Trophoblast cell (in vitro differentiated cells and primary cell): ENCODE measurements at regions not wholly inside any gene's neighbourhood (a gene's known extent, or its start where the extent isn't known, plus 50 kb on each side); places are given as distances from the start of the nearest gene placed in this dataset.

Experiments
- DNase-seq, 2 donors: peaks; one replicate each; pipeline ENCODE4 v3.0.0-alpha.2; 2016
- H2AFZ ChIP-seq: 2 replicates; pipeline ENCODE4 v1.6.1; 2013; ENCODE audit warnings: low read length, moderate library complexity, mild to moderate bottlenecking; ENCODE audit not compliant: insufficient read depth, poor library complexity
- H2AK5ac ChIP-seq: 2 replicates; pipeline ENCODE4 v1.6.1; 2013; ENCODE audit warnings: mild to moderate bottlenecking, low read length
- H2BK120ac ChIP-seq: 2 replicates; pipeline ENCODE4 v1.6.1; 2013; ENCODE audit warnings: low read length, mild to moderate bottlenecking, moderate library complexity; ENCODE audit not compliant: insufficient read depth, poor library complexity
- H2BK12ac ChIP-seq: 2 replicates; pipeline ENCODE4 v1.6.1; 2013; ENCODE audit warnings: mild to moderate bottlenecking, low read length, moderate library complexity
- H2BK5ac ChIP-seq: 2 replicates; pipeline ENCODE4 v1.6.1; 2013; ENCODE audit warnings: low read length, low read depth, moderate library complexity, mild to moderate bottlenecking; ENCODE audit not compliant: poor library complexity
- H3K14ac ChIP-seq: 2 replicates; pipeline ENCODE4 v1.6.1; 2013; ENCODE audit warnings: mild to moderate bottlenecking, low read length
- H3K18ac ChIP-seq: 2 replicates; pipeline ENCODE4 v1.6.1; 2013; ENCODE audit warnings: mild to moderate bottlenecking, low read length
- H3K23ac ChIP-seq: 2 replicates; pipeline ENCODE4 v1.6.1; 2013; ENCODE audit warnings: low read length
- H3K27ac ChIP-seq: 2 replicates; pipeline ENCODE4 v1.5.1; 2013; ENCODE audit warnings: low read depth, mild to moderate bottlenecking, inconsistent platforms, low read length, moderate library complexity
- H3K27me3 ChIP-seq: 2 replicates; pipeline ENCODE4 v1.6.1; 2013; ENCODE audit warnings: inconsistent platforms, mild to moderate bottlenecking, low read length, moderate library complexity; ENCODE audit not compliant: insufficient read depth
- H3K36me3 ChIP-seq, 2 experiments: 1 replicate in 1 of 2; 2 replicates in 1 of 2; pipeline ENCODE4 v1.6.1; 2013; ENCODE audit warnings: low read length in 2 of 2, mild to moderate bottlenecking in 2 of 2, moderate library complexity in 1 of 2; ENCODE audit not compliant: insufficient read depth in 2 of 2, control insufficient read depth in 1 of 2
- H3K4ac ChIP-seq: 2 replicates; pipeline ENCODE4 v1.6.1; 2013; ENCODE audit warnings: low read depth, mild to moderate bottlenecking, low read length, moderate library complexity
- H3K4me1 ChIP-seq, 2 experiments: 1 replicate in 1 of 2; 2 replicates in 1 of 2; pipeline ENCODE4 v1.6.1; 2013; ENCODE audit warnings: low read length in 2 of 2, mild to moderate bottlenecking in 2 of 2, moderate library complexity in 1 of 2; ENCODE audit not compliant: insufficient read depth in 2 of 2, control insufficient read depth in 1 of 2
- H3K4me2 ChIP-seq: 2 replicates; pipeline ENCODE4 v1.6.1; 2013; ENCODE audit warnings: inconsistent platforms, mild to moderate bottlenecking, low read length, moderate library complexity
- H3K4me3 ChIP-seq: 2 replicates; pipeline ENCODE4 v1.5.1; 2013; ENCODE audit warnings: mild to moderate bottlenecking, low read depth, low read length, inconsistent platforms
- H3K79me1 ChIP-seq: one replicate; pipeline ENCODE4 v1.6.1; 2013; ENCODE audit warnings: low read length
- H3K79me2 ChIP-seq: 2 replicates; pipeline ENCODE4 v1.6.1; 2013; ENCODE audit warnings: low read length, mild to moderate bottlenecking; ENCODE audit not compliant: control insufficient read depth, insufficient read depth, poor library complexity
- H3K9ac ChIP-seq: 2 replicates; pipeline ENCODE4 v1.6.1; 2013; ENCODE audit warnings: mild to moderate bottlenecking, low read length
- H3K9me3 ChIP-seq: 2 replicates; pipeline ENCODE4 v1.6.1; 2013; ENCODE audit warnings: low read depth, mild to moderate bottlenecking, control low read depth, inconsistent platforms, low read length; ENCODE audit not compliant: insufficient read depth
- H4K12ac ChIP-seq: 2 replicates; pipeline ENCODE4 v1.6.1; 2013; ENCODE audit warnings: low read depth, mild to moderate bottlenecking, low read length, moderate library complexity
- H4K8ac ChIP-seq: 2 replicates; pipeline ENCODE4 v1.6.1; 2013; ENCODE audit warnings: low read depth, mild to moderate bottlenecking, low read length, moderate library complexity
- H4K91ac ChIP-seq: one replicate; pipeline ENCODE4 v1.6.1; 2013; ENCODE audit warnings: low read depth, mild to moderate bottlenecking, low read length, moderate library complexity
- WGBS: extraction: QIAGEN DNeasy Blood & Tissue Kit; methylation state at CpG from one replicate; pipeline ENCODE4 v1.1.7; 2013; ENCODE audit warnings: missing lambda C conversion rate; ENCODE audit not compliant: insufficient read length, insufficient coverage; ENCODE audit errors: extremely low coverage; 5-methylcytosine and 5-hydroxymethylcytosine counted together

DNA sequence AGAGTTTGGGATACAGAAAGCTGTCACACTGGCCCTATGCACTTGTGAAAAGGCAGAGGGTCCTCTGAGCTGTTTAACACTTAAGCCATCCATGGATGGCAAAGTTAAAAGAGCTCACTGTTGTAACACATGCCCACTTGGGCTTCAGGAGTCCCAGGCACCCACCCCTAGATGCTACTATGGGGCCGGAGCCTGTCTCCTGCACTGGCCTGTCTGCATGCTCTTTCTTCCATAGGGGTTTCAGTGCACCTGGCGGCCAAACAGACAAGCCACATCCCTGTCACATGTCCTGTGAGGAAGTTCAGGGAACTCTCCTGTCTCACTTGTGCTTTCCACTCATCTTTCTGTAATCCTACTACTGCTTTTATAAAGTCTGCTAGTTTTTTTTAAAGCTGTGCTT lies 2586.0 kb downstream of the PCDH7 start:
- peaks cover 0 to 1% of the 10 kb centered on the region in 2 experiments for H3K4me1 ChIP-seq
- H2BK12ac ChIP-seq, result no peak overlapping the region
- H4K91ac ChIP-seq, result no peak overlapping the region
- H3K79me1 ChIP-seq, result peaks cover 2% of the 10 kb centered on the region
- no peak overlapping the region for H2AK5ac ChIP-seq
- no peak for DNase-seq
- H2AFZ ChIP-seq, result no peak overlapping the region
- no peak overlapping the region for H3K23ac ChIP-seq
- H3K9ac ChIP-seq, result no peak overlapping the region
- H3K4me3 ChIP-seq, result no peak overlapping the region
- H3K79me2 ChIP-seq, result no peaks in the 10 kb centered on the region
- no peaks in the 10 kb centered on the region for H3K36me3 ChIP-seq
- H3K4me2 ChIP-seq, result no peak overlapping the region
- no peak overlapping the region for H2BK5ac ChIP-seq
- H3K4ac ChIP-seq, result no peak overlapping the region
- H3K27me3 ChIP-seq, result no peaks in the 10 kb centered on the region
- H4K12ac ChIP-seq, result no peak overlapping the region
- WGBS, result no CpG with 5 or more reads among the region's 2 CpGs
- no peak overlapping the region for H3K27ac ChIP-seq
- H3K18ac ChIP-seq, result no peak overlapping the region
- H3K9me3 ChIP-seq, result no peaks in the 10 kb centered on the region
- no peak overlapping the region for H3K14ac ChIP-seq
- no peak overlapping the region for H2BK120ac ChIP-seq
- no peak overlapping the region for H4K8ac ChIP-seq

DNA sequence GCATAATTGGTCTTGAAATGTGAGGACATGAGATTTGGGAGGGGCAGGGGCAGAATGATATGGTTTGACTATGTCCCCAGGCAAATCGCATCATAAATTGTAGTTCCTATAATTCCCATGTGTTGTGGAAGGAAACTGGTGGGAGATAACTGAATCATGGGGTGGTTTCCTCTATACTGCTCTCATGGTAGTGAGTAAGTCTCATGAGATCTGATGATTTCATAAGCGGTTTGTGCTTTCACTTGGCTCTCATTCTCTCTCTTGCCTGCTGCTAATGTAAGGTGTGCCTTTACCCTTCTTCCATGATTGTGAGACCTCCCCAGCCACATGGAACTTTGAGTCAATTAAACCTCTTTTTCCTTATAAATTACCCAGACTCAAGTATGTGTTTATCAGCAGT lies 2595.9 kb downstream of the PCDH7 start:
- Histone ChIP-seq H4K12ac (no peak overlapping the region), H3K4me1 (no peaks in the 10 kb centered on the region), H3K14ac (no peak overlapping the region), H2BK5ac (no peak overlapping the region), H3K79me1 (no peaks in the 10 kb centered on the region), H3K9ac (no peak overlapping the region), H3K23ac (no peak overlapping the region), H3K4ac (no peak overlapping the region), H3K18ac (no peak overlapping the region), H4K8ac (no peak overlapping the region), H2BK12ac (no peak overlapping the region), H3K79me2 (no peaks in the 10 kb centered on the region), H3K27ac (no peak overlapping the region), H2AFZ (no peak overlapping the region), H3K4me3 (no peak overlapping the region), H2BK120ac (no peak overlapping the region), H4K91ac (no peak overlapping the region), H3K27me3 (no peaks in the 10 kb centered on the region), H3K4me2 (no peak overlapping the region), H3K9me3 (peaks cover 10% of the 10 kb centered on the region), H3K36me3 (no peaks in the 10 kb centered on the region), H2AK5ac (no peak overlapping the region)
- no CpG with 5 or more reads among the region's 2 CpGs for WGBS
- DNase-seq, result no peak

DNA sequence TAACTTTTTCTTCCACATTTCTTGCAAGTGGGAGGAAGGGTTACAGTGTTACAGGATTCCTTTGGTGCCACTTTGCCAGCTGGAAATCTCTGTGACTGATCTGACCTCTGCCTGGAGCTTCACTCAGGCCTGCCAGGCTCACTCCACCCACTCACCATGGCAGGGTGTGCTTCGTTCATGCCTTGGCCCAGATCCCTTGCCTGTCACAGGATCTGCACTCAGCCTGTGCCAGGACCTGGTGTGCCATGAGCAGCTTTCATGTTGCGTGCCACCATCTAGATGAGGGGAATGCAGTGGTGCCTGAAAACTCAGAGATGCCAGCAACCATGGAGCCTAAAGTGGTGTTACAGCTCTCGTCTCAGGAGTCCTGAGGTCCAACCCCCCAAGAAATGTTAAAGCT lies 2596.4 kb downstream of the PCDH7 start:
- Histone ChIP-seq H3K4ac (no peak overlapping the region), H3K79me2 (no peaks in the 10 kb centered on the region), H3K4me2 (no peak overlapping the region), H3K27me3 (no peaks in the 10 kb centered on the region), H2BK12ac (no peak overlapping the region), H3K14ac (no peak overlapping the region), H3K36me3 (no peaks in the 10 kb centered on the region), H3K27ac (no peak overlapping the region), H2AK5ac (no peak overlapping the region), H3K9me3 (peaks cover 10% of the 10 kb centered on the region), H4K8ac (no peak overlapping the region), H2BK5ac (no peak overlapping the region), H4K91ac (no peak overlapping the region), H3K23ac (no peak overlapping the region), H3K9ac (no peak overlapping the region), H2BK120ac (no peak overlapping the region), H3K79me1 (no peaks in the 10 kb centered on the region), H2AFZ (no peak overlapping the region), H3K18ac (no peak overlapping the region), H3K4me3 (no peak overlapping the region), H4K12ac (no peak overlapping the region), H3K4me1 (no peaks in the 10 kb centered on the region)
- DNase-seq, result no peak
- no CpG with 5 or more reads among the region's 3 CpGs for WGBS

DNA sequence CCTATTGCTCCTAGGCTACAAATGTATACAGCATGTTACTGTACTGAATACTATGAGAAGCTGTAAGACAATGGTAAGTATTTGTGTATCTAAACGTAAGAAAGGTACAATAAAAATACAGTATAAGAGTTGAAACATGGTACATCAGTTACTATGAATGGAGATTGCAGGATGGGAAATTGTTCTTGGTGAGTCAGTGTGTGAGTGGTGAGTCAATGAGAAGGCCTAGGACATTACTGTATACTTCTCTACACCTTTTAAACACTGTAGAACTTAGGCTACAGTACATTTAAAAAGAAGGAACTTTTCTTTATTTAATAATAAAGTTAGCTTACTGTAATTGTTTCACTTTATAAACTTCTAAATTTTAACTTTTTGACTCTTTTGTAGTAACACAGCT lies 2603.2 kb downstream of the PCDH7 start:
- Histone ChIP-seq H2AK5ac (no peak overlapping the region), H2BK12ac (no peak overlapping the region), H2BK5ac (no peak overlapping the region), H2BK120ac (no peak overlapping the region), H4K12ac (no peak overlapping the region), H3K4me3 (no peak overlapping the region), H3K79me2 (no peaks in the 10 kb centered on the region), H3K27ac (no peak overlapping the region), H4K91ac (no peak overlapping the region), H3K18ac (no peak overlapping the region), H3K79me1 (no peaks in the 10 kb centered on the region), H3K9me3 (no peaks in the 10 kb centered on the region), H3K36me3 (no peaks in the 10 kb centered on the region), H3K14ac (no peak overlapping the region), H3K9ac (no peak overlapping the region), H3K27me3 (no peaks in the 10 kb centered on the region), H2AFZ (no peak overlapping the region), H3K23ac (no peak overlapping the region), H3K4ac (no peak overlapping the region), H4K8ac (no peak overlapping the region), H3K4me2 (no peak overlapping the region), H3K4me1 (no peaks in the 10 kb centered on the region)
- no CpG with 5 or more reads among the region's 1 CpG for WGBS
- no peak for DNase-seq
